MCF 10A (cell line): ENCODE measurements at regions not wholly inside any gene's neighbourhood (a gene's known extent, or its start where the extent isn't known, plus 50 kb on each side); places are given as distances from the start of the nearest gene placed in this dataset.

ENCODE experiments used
- BruUV-seq: library from RNA; stranded (reverse); fragments of 400-500 nt; replicated peaks from 2 replicates; lab custom pipeline; 2021; lab: Mats Ljungman, UMichigan
- CTCF ChIA-PET: fragments of 300-600 bp; sonication (Branson Sonifier 250); formaldehyde crosslinking; extraction: SDS; loops from one replicate; lab custom pipeline; 2021; ENCODE audit warnings: antibody characterized with exemption, inconsistent platforms; lab: Yijun Ruan, JAX
- POLR2A ChIA-PET: fragments of 300-600, 350-650 bp; sonication (Branson Sonifier 250); formaldehyde crosslinking; extraction: SDS; loops from one replicate; lab custom pipeline; 2020; ENCODE audit warnings: antibody characterized with exemption, inconsistent platforms; lab: Yijun Ruan, JAX
- DNase-seq: peaks from one replicate; pipeline ENCODE4 v3.0.0-alpha.2; 2018; ENCODE audit not compliant: unreplicated experiment
- H3K27ac Mint-ChIP-seq: one replicate; pipeline ENCODE4 v1.8.0; 2022; ENCODE audit warnings: mild to moderate bottlenecking, low read depth, mixed read lengths; ENCODE audit not compliant: unreplicated experiment
- H3K27me3 Mint-ChIP-seq: one replicate; pipeline ENCODE4 v1.8.0; 2022; ENCODE audit warnings: mixed read lengths; ENCODE audit not compliant: insufficient read depth, unreplicated experiment
- H3K36me3 Mint-ChIP-seq: one replicate; pipeline ENCODE4 v1.8.0; 2022; ENCODE audit warnings: mild to moderate bottlenecking, moderate library complexity, mixed read lengths; ENCODE audit not compliant: insufficient read depth, unreplicated experiment
- H3K4me1 Mint-ChIP-seq: one replicate; pipeline ENCODE4 v1.8.0; 2022; ENCODE audit warnings: mixed read lengths; ENCODE audit not compliant: insufficient read depth, unreplicated experiment
- H3K4me3 Mint-ChIP-seq: one replicate; pipeline ENCODE4 v1.8.0; 2022; ENCODE audit warnings: mild to moderate bottlenecking, moderate library complexity, mixed read lengths; ENCODE audit not compliant: unreplicated experiment
- H3K9me3 Mint-ChIP-seq: one replicate; pipeline ENCODE4 v1.8.0; 2022; ENCODE audit warnings: mixed read lengths; ENCODE audit not compliant: unreplicated experiment
- CTCF ChIP-seq: fragments of 200-600 bp; IDR thresholded peaks from one replicate; pipeline ENCODE4 v1.8.0; 2022; ENCODE audit warnings: antibody characterized with exemption, mild to moderate bottlenecking; ENCODE audit not compliant: unreplicated experiment
- intact Hi-C: fragments of 100-400 bp; cut with micrococcal nuclease; formaldehyde crosslinking; loops from 2 replicates; pipeline ENCODE4 v1.14.1; 2022

DNA sequence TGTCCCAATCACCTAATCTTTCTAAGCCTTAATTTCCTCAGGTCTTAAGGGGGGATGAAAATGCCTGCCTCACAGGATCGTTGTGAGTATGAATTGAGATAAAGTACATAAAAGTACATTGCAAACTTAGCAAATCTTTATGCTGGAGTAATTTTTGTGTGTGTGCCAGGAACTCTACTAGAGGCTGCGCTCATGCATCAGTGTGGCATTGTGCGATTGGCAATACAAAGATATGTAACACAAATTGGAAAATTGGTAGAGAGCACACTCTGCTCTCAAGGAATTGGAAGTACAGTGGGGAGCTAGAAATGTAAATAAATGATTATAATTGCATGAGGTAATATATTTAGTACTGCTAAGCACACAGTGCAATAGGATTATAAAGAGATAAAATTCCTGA, 398.3 kb downstream of the DUSP10 start:
- Mint-ChIP-seq H3K9me3 (no peaks in the 10 kb centered on the region), H3K27ac (no peak overlapping the region), H3K4me1 (peaks cover 7% of the 10 kb centered on the region), H3K4me3 (no peak overlapping the region), H3K27me3 (no peaks in the 10 kb centered on the region), H3K36me3 (no peaks in the 10 kb centered on the region)
- no peak for TF ChIP-seq CTCF
- CTCF ChIA-PET = interaction anchor here (1.4 kb wide), 1 partner anchor 12 kb away, joined by 5 read pairs; no protein-coding TSS in a partner anchor
- BruUV-seq = no TSS peak
- POLR2A ChIA-PET = interaction anchor here (0.7 kb wide), 1 partner anchor 165 kb away, joined by 3 read pairs; no protein-coding TSS in a partner anchor
- intact Hi-C loops = no loop called here
- no peak for DNase-seq

DNA sequence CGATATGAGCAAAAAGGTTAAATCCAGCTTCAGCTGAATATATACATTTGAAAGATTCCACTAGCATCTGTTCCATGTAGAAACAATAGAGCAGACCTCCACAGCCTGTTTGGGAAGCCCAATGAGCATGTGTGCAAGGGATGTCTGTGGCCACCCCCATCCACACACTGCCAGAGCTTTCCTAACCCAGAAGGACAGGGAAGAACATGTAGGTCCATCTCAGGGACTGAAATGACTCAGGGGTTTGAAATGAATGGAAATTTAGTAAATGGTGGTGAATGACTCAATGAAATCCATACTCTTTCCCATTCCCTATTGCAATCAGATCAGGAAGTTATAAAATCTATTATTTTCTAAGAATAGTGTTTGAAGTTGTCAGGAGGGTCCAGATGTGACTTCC, 397.2 kb downstream of the DUSP10 start:
- H3K36me3 Mint-ChIP-seq = no peaks in the 10 kb centered on the region
- ChIA-PET POLR2A (no interaction called here), CTCF (interaction anchor here (0.8 to 1.4 kb wide), 2 partner anchors 11 to 513 kb away, joined by 3 to 5 read pairs; no protein-coding TSS in a partner anchor)
- peaks cover 7% of the 10 kb centered on the region for H3K4me1 Mint-ChIP-seq
- H3K9me3 Mint-ChIP-seq = no peaks in the 10 kb centered on the region
- DNase-seq = peak; percentile 37
- intact Hi-C loops = no loop called here
- H3K4me3 Mint-ChIP-seq = no peak overlapping the region
- H3K27me3 Mint-ChIP-seq = no peaks in the 10 kb centered on the region
- no TSS peak for BruUV-seq
- H3K27ac Mint-ChIP-seq = no peak overlapping the region
- TF ChIP-seq CTCF = no peak

DNA sequence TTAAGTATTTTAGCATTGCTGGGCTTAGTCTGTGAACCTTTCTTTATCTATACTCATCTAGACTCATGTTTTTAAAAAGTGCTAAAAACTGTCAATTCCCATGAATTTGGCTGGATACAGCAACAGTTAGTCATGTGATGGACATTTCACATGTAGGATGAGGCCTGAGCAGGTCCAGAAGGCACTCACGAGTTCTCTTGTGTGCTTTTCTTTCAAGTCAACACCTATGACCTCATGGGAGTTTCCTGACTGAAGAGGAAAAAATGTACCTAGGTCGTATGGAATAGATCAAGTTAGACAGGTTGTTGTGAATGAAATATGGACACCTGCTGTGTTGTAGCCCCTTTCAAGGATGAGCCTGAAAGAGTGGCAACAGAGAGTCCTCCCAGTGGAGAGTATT, 394.2 kb downstream of the DUSP10 start:
- H3K27ac Mint-ChIP-seq = no peak overlapping the region
- no peak for DNase-seq
- no peak overlapping the region for H3K4me3 Mint-ChIP-seq
- intact Hi-C loops = no loop called here
- H3K9me3 Mint-ChIP-seq = no peaks in the 10 kb centered on the region
- POLR2A ChIA-PET = no interaction called here
- CTCF ChIA-PET = no interaction called here
- no TSS peak for BruUV-seq
- no peak for TF ChIP-seq CTCF
- H3K27me3 Mint-ChIP-seq = no peaks in the 10 kb centered on the region
- H3K36me3 Mint-ChIP-seq = no peaks in the 10 kb centered on the region
- H3K4me1 Mint-ChIP-seq = peaks cover 7% of the 10 kb centered on the region

DNA sequence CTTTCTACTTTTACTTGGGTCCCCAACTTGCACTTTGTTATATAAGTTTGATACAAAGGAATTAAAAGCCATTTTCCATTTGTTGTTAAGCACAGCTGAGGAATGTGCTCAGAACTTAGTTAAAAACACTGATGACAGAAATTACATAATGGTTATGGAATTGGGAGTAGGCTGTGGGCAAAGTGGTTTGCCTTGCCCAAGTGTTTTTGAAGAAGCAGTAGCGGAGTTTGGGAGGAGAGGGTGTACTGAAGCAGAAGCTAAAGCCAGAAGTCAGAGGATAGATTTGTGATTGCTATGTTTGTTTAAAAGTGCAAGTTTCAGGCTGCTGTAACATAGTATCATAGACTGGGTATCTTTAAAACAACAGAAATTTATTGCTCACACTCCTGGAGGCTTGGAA, 391.8 kb downstream of the DUSP10 start:
- POLR2A ChIA-PET = no interaction called here
- CTCF ChIA-PET = no interaction called here

More for the DNA sequence above, 391.8 kb downstream of the DUSP10 start:
- Mint-ChIP-seq H3K4me1 (peaks cover under 1% of the 10 kb centered on the region), H3K9me3 (no peaks in the 10 kb centered on the region), H3K36me3 (no peaks in the 10 kb centered on the region), H3K27ac (no peak overlapping the region), H3K4me3 (no peak overlapping the region), H3K27me3 (no peaks in the 10 kb centered on the region)
- no TSS peak for BruUV-seq
- intact Hi-C loops = no loop called here
- DNase-seq = no peak
- no peak for TF ChIP-seq CTCF
